Neural progenitor cell (in vitro differentiated cells): ENCODE measurements at regions not wholly inside any gene's neighbourhood (a gene's known extent, or its start where the extent isn't known, plus 50 kb on each side); places are given as distances from the start of the nearest gene placed in this dataset.

Source experiments
- CTCF ChIP-seq: fragments of 200-600 bp; sonication (generic); IDR thresholded peaks from 2 replicates; pipeline ENCODE4 v1.5.1; 2017; ENCODE audit warnings: antibody characterized with exemption, mild to moderate bottlenecking
- EZH2 ChIP-seq: fragments of 200-600 bp; sonication (generic); IDR thresholded peaks from 2 replicates; pipeline ENCODE4 v1.6.1; 2017; ENCODE audit warnings: antibody characterized with exemption, mild to moderate bottlenecking, moderate library complexity
- EZH2phosphoT487 ChIP-seq: fragments of 200-600 bp; sonication (generic); IDR thresholded peaks from 2 replicates; pipeline ENCODE4 v1.6.1; 2017; ENCODE audit warnings: antibody characterized with exemption

GRCh38 chr9:38295764-38296163 is 96.7 kb upstream of the ALDH1B1 start:
- TF ChIP-seq CTCF (no peak), EZH2 (no peak), EZH2phosphoT487 (no peak)
